HUES6 (cell line): ENCODE measurements at regions not wholly inside any gene's neighbourhood (a gene's known extent, or its start where the extent isn't known, plus 50 kb on each side); places are given as distances from the start of the nearest gene placed in this dataset.

Experiments used
- H3K27ac ChIP-seq: 2 replicates; pipeline ENCODE4 v1.7.0; 2013; ENCODE audit warnings: low read depth, mild to moderate bottlenecking, low read length, inconsistent platforms
- H3K27me3 ChIP-seq: 2 replicates; pipeline ENCODE4 v1.6.1; 2013; ENCODE audit warnings: low read length; ENCODE audit not compliant: control insufficient read depth, insufficient read depth
- H3K36me3 ChIP-seq: 2 replicates; pipeline ENCODE4 v1.6.1; 2013; ENCODE audit warnings: low read length; ENCODE audit not compliant: control insufficient read depth, insufficient read depth
- H3K4me1 ChIP-seq: 2 replicates; pipeline ENCODE4 v1.6.1; 2013; ENCODE audit warnings: low read length; ENCODE audit not compliant: control insufficient read depth, insufficient read depth
- H3K4me3 ChIP-seq: 2 replicates; pipeline ENCODE4 v1.5.1; 2013; ENCODE audit warnings: low read depth, low read length
- H3K9ac ChIP-seq: one replicate; pipeline ENCODE4 v1.6.1; 2013; ENCODE audit warnings: mild to moderate bottlenecking, low read length
- H3K9me3 ChIP-seq: 2 replicates; pipeline ENCODE4 v1.6.1; 2013; ENCODE audit warnings: low read depth, low read length; ENCODE audit not compliant: control insufficient read depth, insufficient read depth

DNA sequence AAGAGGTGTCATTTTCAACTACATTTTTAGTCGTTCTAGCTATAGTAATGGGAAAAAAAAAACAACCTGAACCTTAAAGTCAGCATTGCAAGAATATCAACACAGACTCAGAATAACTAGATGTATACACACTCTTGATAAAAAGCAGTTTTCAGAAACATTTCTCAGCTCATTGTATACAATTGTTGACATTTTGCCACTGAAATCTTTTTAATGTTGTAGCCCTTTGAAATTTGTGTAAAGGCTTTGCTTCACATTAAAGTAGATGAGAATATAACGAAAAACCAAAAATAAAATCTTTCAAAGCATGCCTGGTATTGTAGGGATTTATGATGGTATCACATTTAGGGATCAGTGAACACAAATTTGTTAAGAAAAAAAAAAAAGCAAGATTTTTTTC lies 87.2 kb upstream of the SLC10A2 start:
- Histone ChIP-seq H3K4me3 (no peak overlapping the region), H3K36me3 (no peaks in the 10 kb centered on the region), H3K9ac (no peak overlapping the region), H3K9me3 (no peaks in the 10 kb centered on the region), H3K27ac (no peak overlapping the region), H3K27me3 (no peaks in the 10 kb centered on the region), H3K4me1 (peaks cover 4% of the 10 kb centered on the region; the same call in 1 of the 2 replicates)

DNA sequence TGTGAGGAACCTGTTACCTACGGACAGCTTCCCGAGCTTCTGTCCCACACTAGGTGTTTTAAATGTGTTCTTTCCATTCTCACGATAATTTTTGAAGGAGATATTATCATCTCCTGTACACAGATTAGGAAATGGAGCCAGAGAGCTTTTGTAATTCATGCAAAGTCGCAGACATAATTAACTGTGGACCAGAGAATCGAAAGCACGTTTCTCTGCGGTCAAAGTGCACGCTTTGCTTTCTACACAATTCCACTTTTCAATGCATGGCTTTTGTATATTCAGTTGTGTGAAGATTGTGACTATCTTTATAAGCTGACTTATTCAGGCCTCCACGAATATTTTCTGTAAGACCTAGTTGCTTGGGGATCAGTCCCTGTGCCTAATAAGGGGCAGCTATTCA lies 81.7 kb upstream of the SLC10A2 start:
- H3K9ac ChIP-seq: no peak overlapping the region
- H3K4me1 ChIP-seq: peaks cover 4% of the 10 kb centered on the region; the same call in 1 of the 2 replicates
- no peak overlapping the region for H3K27ac ChIP-seq
- H3K36me3 ChIP-seq: no peaks in the 10 kb centered on the region
- H3K4me3 ChIP-seq: no peak overlapping the region
- H3K27me3 ChIP-seq: no peaks in the 10 kb centered on the region
- no peaks in the 10 kb centered on the region for H3K9me3 ChIP-seq

DNA sequence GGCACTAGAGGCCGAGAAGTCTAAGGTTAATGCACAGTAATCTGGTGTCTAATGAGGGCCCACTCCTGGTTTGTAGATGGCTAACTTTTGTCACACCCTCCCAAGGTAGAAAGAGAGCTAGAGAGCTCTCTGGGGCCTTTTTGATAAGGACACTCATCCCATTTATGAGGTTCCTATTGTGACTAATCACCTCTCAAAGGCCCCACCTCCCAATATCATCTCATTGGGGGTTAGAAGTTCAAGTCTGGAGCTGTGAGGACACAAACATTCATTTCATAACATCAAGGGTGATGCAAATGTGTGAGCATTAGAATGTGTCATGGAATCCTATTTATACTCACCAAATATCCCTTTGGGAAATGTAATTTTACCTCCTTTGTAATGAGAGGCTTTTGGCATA lies 79.2 kb upstream of the SLC10A2 start:
- no peaks in the 10 kb centered on the region for H3K36me3 ChIP-seq
- no peaks in the 10 kb centered on the region for H3K4me1 ChIP-seq
- H3K4me3 ChIP-seq: no peak overlapping the region
- H3K9me3 ChIP-seq: no peaks in the 10 kb centered on the region
- H3K27me3 ChIP-seq: no peaks in the 10 kb centered on the region
- no peak overlapping the region for H3K9ac ChIP-seq
- H3K27ac ChIP-seq: no peak overlapping the region

DNA sequence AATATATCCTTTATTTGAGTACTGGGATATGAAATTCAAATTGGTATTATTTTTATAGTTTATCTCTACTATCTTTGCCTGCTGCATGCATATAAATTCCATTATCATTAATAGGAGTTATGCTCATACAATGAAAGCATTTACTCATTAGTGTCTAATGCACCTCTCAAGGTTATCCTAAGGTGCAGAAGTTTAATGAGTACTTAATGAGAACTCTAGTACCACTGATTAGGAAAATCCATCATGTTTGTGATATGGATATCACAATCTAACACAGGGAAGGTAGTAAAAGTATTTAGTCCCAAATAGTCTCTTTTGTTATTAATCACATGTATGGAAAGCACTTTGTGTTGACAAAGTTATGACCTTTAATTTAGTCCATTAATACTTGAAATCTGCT lies 77.2 kb upstream of the SLC10A2 start:
- Histone ChIP-seq H3K36me3 (no peaks in the 10 kb centered on the region), H3K4me3 (no peak overlapping the region), H3K27me3 (no peaks in the 10 kb centered on the region), H3K4me1 (no peaks in the 10 kb centered on the region), H3K9me3 (no peaks in the 10 kb centered on the region), H3K9ac (no peak overlapping the region), H3K27ac (no peak overlapping the region)

DNA sequence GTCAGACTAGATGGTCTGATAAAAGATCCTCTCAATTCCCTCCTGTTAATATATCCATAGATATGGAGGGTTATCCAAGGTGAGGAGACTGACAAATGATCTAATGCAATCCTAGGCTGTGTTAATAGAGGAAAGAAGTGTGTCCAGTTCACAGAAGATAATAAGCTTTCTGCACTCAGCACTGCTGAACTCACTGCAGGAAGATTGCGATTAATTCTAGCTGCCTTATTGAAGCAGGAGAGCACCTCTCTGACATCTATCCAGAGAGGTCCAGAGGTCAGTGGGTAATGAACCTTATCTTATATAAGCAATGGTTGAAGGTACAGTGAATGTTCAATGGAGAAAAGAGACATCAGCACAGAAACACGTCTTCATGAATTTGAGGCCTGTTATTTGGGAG lies 75.9 kb upstream of the SLC10A2 start:
- Histone ChIP-seq H3K4me1 (no peaks in the 10 kb centered on the region), H3K9me3 (no peaks in the 10 kb centered on the region), H3K4me3 (no peak overlapping the region), H3K9ac (no peak overlapping the region), H3K36me3 (no peaks in the 10 kb centered on the region), H3K27me3 (no peaks in the 10 kb centered on the region), H3K27ac (no peak overlapping the region)

DNA sequence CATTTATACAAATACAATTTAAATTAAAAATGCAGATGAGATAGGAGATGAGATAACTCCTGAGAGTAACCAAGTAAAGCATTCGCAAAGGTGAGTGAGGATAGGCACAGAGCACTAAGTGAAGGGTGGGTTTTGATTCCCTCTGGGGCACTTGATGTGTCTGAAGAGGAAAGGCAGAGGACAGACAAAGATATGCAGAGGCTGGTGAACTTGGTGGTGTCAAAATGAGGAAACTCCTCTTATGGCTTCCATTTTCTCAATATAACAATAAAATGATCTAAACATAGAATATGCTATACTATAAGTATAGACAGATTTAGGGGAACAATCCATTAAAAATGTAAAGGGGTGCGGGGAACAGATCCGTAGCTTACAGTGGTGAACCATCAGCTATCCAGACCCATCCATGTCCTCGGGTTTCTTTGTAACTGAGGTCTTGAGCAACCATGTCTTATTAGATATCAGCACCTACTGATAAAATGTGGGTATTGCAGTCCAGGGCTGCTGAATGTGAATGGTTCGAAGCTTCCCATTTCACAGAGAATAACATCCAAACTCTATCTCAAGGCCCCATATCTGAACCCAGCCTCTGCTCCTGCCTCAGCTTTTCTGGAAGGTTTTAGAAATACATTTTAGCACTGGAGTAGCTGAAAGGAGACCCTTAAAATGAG lies 73.9 kb upstream of the SLC10A2 start:
- H3K36me3 ChIP-seq: no peaks in the 10 kb centered on the region
- no peaks in the 10 kb centered on the region for H3K9me3 ChIP-seq
- no peak overlapping the region for H3K27ac ChIP-seq
- H3K9ac ChIP-seq: no peak overlapping the region
- H3K4me1 ChIP-seq: no peaks in the 10 kb centered on the region
- H3K27me3 ChIP-seq: no peaks in the 10 kb centered on the region
- H3K4me3 ChIP-seq: no peak overlapping the region

DNA sequence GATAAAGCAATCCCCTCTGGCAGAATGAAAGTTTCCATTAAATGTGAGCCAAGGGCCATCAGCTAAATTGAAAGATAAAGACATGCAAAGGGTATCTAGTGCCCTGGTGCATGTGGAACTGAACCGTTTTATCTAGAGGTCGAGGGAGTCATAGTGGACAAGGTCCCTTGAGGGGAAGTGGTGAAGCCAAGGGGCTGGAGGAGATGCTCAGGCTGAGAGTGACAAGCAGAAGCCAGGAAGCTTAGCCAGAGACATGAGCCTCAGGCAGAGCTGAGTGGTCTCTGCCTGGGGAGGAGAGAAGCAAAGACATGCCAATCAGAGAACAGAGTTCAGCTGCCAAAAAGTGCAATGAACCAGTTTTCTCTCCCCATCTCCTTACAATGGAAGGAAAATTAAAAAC lies 68.1 kb upstream of the SLC10A2 start:
- no peaks in the 10 kb centered on the region for H3K4me1 ChIP-seq

DNA sequence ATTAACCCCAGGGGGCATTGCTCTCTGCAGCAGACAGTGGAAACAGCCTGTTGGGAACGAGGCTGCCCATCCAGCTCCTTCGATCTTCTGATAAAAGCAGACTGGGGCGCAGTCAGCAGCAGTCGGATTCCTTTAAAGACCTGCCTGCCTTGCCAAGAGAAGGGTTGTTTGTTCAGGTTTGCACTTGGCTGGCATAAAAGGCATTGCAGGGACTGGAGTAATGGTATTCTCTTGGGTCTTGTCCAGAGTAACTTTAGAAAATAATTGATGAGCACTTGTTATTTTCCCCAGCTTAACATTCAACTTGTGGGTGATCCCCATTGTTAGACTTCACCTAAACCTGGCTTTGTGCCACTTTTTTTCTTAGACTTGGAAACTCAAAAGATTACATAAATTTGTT lies 67.3 kb upstream of the SLC10A2 start:
- Histone ChIP-seq H3K27me3 (no peaks in the 10 kb centered on the region), H3K4me3 (no peak overlapping the region), H3K36me3 (no peaks in the 10 kb centered on the region), H3K9me3 (no peaks in the 10 kb centered on the region), H3K27ac (no peak overlapping the region), H3K9ac (no peak overlapping the region), H3K4me1 (no peaks in the 10 kb centered on the region)

More for the DNA sequence above, 68.1 kb upstream of the SLC10A2 start:
- Histone ChIP-seq H3K36me3 (no peaks in the 10 kb centered on the region), H3K9ac (no peak overlapping the region), H3K27ac (no peak overlapping the region), H3K9me3 (no peaks in the 10 kb centered on the region), H3K27me3 (no peaks in the 10 kb centered on the region), H3K4me3 (no peak overlapping the region)

DNA sequence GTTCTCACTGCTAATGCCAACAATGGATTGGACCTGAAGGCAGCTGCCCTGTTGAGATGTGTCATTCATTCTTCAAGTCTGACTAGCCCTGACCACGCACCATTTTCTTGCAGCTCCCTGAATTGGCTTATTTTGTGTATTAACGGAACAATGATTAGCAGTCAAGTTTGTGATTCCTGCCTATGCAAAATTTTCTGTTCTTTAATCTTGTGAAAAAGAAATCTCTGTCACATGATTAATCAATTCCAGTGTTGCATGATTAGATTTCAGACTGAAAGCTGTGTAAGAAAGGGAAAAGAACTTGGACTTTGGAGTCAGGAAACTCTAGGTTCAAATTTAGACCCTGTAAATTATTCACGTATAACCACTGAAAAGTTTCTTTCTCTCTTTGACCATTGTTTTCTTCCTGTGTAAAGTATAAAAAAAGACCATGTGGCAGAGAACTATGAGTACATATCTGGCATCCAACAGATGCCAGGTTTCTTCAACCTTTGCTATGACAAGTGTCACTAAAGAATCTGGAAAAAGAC lies 64.5 kb upstream of the SLC10A2 start:
- H3K9ac ChIP-seq: no peak overlapping the region
- no peak overlapping the region for H3K27ac ChIP-seq
- H3K4me3 ChIP-seq: no peak overlapping the region
- no peaks in the 10 kb centered on the region for H3K36me3 ChIP-seq
- no peaks in the 10 kb centered on the region for H3K4me1 ChIP-seq
- H3K27me3 ChIP-seq: no peaks in the 10 kb centered on the region
- no peaks in the 10 kb centered on the region for H3K9me3 ChIP-seq

DNA sequence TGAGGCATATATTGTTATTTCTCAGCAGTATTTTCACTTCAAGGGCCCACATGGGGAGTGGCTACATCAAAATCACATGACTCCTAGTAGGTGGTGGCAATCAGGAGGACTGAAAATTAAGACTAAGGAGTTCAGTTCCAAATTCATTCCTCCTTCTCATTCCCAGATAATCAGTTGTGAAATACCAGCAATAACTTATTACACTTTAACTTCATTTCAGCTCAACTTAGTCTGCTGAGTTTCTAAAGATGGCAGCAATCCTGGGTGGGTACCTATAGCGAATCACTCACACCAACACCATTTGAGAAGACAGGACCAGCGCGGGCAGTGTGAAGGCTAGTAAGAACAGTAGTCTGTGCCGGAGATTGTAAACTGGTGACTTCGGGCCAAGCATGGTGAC lies 63.9 kb upstream of the SLC10A2 start:
- Histone ChIP-seq H3K36me3 (no peaks in the 10 kb centered on the region), H3K27me3 (no peaks in the 10 kb centered on the region), H3K4me1 (no peaks in the 10 kb centered on the region), H3K4me3 (no peak overlapping the region), H3K9ac (no peak overlapping the region), H3K9me3 (no peaks in the 10 kb centered on the region), H3K27ac (no peak overlapping the region)
